GM21447 (cell line): ENCODE measurements at regions not wholly inside any gene's neighbourhood (a gene's known extent, or its start where the extent isn't known, plus 50 kb on each side); places are given as distances from the start of the nearest gene placed in this dataset.

Experiments used
- ATAC-seq: cut with Tn5 transposase; IDR thresholded peaks from one replicate; pipeline ENCODE4 v1.9.1; 2021; ENCODE audit not compliant: unreplicated experiment

GRCh38 chr4:158010361-158010760 is 162.5 kb downstream of the GASK1B start:
- no peak for ATAC-seq

GRCh38 chr4:158008551-158009218 is 164.1 kb downstream of the GASK1B start:
- ATAC-seq: no peak

DNA sequence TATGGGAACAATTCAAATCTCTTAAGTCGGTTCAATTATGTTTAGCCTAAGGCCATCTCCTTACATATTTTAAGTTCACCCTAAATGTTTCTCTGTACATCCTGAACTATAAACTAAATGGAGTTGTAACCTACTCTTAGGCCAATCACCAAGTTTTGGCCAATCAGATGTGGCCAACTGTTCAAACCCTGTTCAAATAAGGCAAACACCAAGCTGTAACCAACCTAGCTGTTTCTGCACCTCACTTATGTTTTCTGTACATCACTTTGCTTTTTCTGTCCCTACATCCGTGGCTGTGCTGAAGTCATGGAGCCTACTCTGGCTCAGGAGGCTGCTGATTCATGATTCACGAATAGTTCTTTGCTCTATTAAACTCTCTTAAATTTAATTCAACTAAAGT is 165.3 kb downstream of the GASK1B start:
- ATAC-seq: no peak

DNA sequence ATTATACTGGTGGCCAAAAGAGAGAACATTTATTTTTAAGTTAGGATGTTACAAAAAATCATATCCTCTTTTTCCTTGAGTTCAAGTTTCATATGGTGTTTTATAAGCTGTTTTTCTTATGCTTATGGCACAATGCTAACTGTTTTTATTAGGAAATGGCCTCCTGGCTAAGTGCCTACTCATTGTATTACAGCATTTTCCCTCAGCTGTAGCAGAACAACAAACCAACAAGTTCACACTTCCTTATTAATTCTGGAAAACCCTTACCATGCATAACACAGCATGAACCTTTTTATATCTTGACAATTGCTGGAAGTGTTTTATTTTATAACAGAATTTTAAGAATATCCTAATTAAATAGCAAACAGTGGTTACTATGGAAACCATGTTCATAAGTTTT is 165.8 kb downstream of the GASK1B start:
- no peak for ATAC-seq

GRCh38 chr4:158005021-158005420 is 167.8 kb downstream of the GASK1B start:
- ATAC-seq: no peak

- ATAC-seq: no peak
These were observed 168.7 kb downstream of the GASK1B start for GRCh38 chr4:158004101-158004500.

GRCh38 chr4:158003212-158003611 is 169.6 kb downstream of the GASK1B start:
- ATAC-seq: no peak

- no peak for ATAC-seq
These were observed 170.7 kb downstream of the GASK1B start for GRCh38 chr4:158002173-158002572.

DNA sequence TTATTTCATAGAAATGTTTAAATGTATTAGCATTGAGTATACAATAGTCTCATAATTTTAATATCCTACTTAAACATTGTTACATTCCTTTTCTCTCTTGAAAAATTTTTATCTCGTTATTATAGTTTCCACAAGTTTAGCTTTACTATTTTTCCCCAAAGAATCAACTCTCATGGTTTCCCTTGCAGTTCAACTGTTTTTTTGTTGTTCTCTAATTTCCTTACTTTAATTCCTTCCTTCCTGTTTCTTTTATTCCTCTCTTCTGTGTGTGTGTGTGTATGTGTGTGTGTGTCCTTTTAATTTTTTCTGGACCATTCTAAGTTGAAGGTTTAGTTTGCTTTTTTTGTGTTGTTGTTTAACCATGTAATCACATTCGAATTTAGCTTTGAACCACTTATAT is 171.1 kb downstream of the GASK1B start:
- ATAC-seq: no peak

- ATAC-seq: no peak
These were observed 173.1 kb downstream of the GASK1B start for GRCh38 chr4:157999723-158000122.

GRCh38 chr4:157997296-157997695 is 175.5 kb downstream of the GASK1B start:
- ATAC-seq: no peak

DNA sequence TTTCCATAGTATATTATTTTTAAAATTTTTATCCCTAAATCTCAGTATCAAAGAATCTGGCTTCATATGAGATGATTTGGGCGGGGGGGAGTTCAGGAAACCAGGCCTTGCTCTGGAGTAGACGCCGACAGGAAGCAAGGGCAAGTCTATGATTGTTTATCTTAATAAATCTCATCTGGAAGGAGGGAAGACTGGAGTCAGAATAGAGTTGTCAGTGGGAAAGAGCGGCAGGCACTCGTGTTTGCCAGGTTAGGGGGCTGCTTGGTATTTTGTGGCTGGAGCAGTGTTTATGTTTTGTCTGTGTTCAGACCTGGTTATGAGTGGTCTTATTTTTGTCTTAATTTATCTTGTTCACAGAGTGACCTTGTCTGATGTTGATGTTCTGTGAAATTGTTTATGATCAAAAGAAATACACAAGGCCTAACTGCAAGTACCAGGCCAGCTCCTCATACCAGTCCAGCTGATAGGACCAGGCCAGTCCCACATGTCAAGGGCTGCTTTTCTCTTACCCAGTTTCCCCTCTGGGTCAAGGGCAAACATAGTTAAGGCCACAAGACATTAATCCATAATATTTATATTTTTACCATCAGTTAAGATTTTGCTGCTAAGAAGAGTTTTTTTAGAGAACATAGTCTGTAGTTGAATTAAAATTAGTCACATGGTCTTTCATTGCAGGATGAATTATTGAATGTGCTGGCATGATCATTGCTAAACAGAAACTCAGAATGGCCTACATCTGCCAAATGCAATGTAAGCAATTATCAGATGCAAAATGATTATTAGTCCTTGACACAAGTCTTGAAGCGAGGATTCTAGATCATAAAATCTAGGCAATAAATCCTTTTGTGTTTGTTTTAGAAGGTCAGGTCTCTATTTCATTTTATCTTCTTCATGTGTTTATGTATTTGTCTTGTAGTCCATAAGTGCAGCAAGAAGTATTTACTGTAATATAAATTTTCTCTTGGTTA is 176.5 kb downstream of the GASK1B start:
- no peak for ATAC-seq

DNA sequence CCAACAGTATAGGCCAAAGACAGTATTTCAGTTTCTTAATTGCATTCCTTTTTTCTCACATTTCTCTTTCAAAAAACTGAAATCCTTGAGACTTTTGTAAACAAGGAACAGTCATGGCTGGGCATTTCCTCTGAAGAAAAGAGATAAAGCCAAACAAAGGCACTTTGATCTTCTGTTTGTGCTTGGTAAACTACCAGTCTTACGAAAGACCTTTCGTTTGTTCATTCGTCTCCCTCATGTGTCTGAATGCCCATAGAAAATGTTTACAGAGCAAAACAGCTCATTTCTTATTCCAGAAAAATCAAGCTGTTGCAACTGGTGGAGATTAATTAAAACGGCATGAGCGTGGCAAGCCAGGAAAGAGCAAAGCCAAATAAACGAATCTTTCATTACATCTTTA is 178.0 kb downstream of the GASK1B start:
- no peak for ATAC-seq

DNA sequence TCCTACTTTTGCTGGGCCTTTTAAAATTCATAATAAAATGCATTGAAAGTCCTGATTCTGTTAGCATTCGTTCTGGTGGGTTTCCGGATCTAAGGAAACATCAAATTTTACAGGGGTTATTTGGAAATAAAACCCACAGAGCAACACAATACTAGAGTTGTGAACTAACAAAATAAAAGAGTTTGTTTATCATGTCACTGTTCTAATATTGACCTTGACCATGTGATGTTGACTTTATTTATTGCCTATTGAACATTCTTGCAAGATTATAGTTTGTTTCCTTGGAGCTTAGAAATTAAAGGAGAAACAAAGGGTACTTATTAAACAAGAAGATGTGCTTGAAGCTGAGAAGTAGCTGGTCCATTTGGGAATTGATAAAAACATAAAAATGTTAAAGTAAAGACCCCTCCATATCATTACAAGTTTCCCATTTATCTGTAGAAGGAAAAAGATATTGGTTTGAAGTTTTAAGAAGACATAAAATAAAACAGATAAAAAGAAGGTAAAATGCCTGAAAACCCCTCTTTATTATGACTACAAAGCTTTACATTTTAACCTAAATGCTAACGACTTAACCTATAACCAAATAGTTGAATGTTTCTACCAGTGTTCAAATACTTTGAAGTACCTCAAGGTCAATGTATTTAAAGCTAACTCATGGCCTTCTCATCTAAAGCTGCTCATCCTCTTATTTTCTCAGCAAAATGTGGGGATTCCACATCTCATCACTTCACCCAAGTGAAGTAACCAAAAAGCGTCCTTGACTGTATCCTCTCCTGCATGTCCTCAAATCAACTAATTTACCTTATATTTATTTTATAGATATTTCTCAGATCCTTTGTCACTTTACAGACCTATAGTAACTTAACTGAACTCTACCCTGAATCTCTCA is 179.6 kb downstream of the GASK1B start:
- ATAC-seq: no peak

GRCh38 chr4:157992038-157992705 is 180.7 kb downstream of the GASK1B start:
- ATAC-seq: peak; percentile 51

GRCh38 chr4:157988641-157989040 is 184.2 kb downstream of the GASK1B start:
- no peak for ATAC-seq

DNA sequence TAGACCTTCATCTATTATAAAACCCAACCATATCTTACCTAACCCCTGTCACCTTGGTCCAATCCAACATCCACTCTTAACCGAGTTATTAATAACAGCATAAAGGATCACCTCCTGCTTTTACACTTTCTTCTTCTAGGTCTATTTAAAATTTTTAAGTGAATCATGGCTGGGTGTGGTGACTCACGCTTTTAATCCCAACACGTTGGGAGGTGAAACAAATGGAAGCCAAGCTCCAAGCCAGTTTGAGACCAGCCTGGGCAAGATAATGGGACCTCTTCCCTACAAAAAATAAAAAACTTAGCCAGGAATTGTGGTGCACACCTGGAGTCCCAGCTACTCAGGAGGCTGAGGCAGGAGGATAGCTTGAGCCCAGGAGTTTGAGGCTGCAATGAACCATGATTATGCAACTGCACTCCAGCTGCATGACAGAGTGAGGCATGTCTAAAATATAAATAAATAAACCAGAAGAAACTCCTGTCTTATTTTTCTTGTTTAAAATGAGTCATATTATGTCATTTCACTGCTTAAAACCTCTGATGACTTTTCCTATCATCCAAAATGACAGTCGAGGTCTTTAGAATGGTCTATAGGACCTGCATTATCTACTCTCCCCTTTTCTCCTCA is 188.4 kb downstream of the GASK1B start:
- no peak for ATAC-seq

GRCh38 chr4:157983300-157983699 is 189.5 kb downstream of the GASK1B start:
- ATAC-seq: no peak

GRCh38 chr4:157980158-157980557 is 192.7 kb downstream of the GASK1B start:
- ATAC-seq: no peak

GRCh38 chr4:157978680-157979361 is 194.0 kb downstream of the GASK1B start:
- peak; percentile 90 for ATAC-seq
